22Rv1 (cell line): ENCODE measurements at regions not wholly inside any gene's neighbourhood (a gene's known extent, or its start where the extent isn't known, plus 50 kb on each side); places are given as distances from the start of the nearest gene placed in this dataset.

ENCODE experiments used
- ZFX ChIP-seq: fragments of 450-650 bp; IDR thresholded peaks from 2 replicates; pipeline ENCODE4 v1.6.1; 2017; ENCODE audit warnings: antibody characterized with exemption, borderline replicate concordance
- TF ChIP-seq, protein P1 (sequence below): fragments of 450-650 bp; IDR thresholded peaks from 2 replicates; pipeline ENCODE4 v1.5.1; 2017; ENCODE audit warnings: mild to moderate bottlenecking

DNA sequence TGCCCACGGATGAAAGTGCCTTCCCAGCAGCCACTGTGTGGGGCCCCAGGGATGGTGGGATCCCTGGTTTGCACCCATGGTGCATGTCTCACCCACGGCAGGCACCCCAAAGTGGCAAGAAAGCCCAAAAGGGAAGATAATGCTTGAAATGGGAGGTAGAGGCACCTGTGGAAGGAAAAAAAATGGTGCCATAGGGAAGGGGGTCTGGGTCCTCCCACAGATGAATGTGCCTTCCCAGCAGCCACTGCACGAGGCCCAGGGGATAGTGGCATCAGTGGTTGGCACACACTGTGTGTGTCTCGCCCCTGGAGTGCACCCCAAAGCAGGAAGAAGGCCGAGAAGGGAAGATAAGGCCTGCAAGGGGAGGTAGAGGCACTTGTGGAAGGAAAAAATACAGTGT is 264.2 kb downstream of the ALG10 start:
- TF ChIP-seq, protein P1, sequence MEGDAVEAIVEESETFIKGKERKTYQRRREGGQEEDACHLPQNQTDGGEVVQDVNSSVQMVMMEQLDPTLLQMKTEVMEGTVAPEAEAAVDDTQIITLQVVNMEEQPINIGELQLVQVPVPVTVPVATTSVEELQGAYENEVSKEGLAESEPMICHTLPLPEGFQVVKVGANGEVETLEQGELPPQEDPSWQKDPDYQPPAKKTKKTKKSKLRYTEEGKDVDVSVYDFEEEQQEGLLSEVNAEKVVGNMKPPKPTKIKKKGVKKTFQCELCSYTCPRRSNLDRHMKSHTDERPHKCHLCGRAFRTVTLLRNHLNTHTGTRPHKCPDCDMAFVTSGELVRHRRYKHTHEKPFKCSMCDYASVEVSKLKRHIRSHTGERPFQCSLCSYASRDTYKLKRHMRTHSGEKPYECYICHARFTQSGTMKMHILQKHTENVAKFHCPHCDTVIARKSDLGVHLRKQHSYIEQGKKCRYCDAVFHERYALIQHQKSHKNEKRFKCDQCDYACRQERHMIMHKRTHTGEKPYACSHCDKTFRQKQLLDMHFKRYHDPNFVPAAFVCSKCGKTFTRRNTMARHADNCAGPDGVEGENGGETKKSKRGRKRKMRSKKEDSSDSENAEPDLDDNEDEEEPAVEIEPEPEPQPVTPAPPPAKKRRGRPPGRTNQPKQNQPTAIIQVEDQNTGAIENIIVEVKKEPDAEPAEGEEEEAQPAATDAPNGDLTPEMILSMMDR = no peak
- no peak for TF ChIP-seq ZFX
